GM12873 (cell line): ENCODE measurements at regions not wholly inside any gene's neighbourhood (a gene's known extent, or its start where the extent isn't known, plus 50 kb on each side); places are given as distances from the start of the nearest gene placed in this dataset.

Experiments
- TF ChIP-seq, protein P1 (sequence below): IDR thresholded peaks from 2 replicates; pipeline ENCODE4 v1.5.1; 2012; ENCODE audit warnings: low read depth, mild to moderate bottlenecking, moderate library complexity, low read length, control low read depth; ENCODE audit not compliant: insufficient read depth; ENCODE audit errors: missing control alignments

DNA sequence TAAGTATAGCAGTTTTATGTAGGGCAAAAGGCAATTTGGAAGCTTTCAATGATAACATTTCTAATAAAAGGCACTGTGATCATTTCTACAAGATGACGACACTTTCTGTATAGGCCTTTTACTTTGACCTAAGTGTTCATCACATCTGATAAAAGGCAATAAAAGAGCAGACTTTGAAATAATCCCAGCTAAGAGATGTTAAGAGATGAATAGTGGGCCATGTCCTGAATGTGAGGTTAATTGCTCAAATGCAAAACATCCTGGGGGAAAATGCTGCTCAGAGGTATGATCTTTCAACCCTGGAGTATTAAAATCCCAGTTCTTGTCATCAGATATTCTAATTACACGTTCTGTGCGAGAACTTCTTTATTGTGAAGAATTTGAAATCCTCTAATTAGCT is 677.6 kb downstream of the SOCS6 start:
- TF ChIP-seq, protein P1, sequence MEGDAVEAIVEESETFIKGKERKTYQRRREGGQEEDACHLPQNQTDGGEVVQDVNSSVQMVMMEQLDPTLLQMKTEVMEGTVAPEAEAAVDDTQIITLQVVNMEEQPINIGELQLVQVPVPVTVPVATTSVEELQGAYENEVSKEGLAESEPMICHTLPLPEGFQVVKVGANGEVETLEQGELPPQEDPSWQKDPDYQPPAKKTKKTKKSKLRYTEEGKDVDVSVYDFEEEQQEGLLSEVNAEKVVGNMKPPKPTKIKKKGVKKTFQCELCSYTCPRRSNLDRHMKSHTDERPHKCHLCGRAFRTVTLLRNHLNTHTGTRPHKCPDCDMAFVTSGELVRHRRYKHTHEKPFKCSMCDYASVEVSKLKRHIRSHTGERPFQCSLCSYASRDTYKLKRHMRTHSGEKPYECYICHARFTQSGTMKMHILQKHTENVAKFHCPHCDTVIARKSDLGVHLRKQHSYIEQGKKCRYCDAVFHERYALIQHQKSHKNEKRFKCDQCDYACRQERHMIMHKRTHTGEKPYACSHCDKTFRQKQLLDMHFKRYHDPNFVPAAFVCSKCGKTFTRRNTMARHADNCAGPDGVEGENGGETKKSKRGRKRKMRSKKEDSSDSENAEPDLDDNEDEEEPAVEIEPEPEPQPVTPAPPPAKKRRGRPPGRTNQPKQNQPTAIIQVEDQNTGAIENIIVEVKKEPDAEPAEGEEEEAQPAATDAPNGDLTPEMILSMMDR = no peak

DNA sequence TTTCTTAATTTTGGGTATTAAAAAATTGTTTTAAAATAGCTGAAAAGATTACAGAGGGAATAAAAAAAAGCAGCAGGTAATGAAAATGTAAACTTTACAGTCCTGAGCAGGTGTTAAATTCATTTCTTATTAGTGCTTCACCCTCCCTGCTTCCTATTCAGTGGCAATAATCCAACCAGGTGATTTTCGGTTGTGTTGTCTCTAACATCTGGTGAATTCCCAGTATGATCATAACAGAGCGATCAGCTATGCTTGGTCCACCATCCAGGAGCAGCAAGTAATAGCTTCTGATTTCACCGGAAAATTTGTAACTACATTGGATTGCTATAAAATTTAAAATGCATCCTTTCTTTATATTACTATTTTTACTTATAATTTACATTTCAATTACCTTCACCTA is 673.1 kb downstream of the SOCS6 start:
- TF ChIP-seq, protein P1 = no peak

GRCh38 chr18:70956554-70956953 is 667.7 kb downstream of the SOCS6 start:
- TF ChIP-seq, protein P1 = no peak

- TF ChIP-seq, protein P1 = no peak
Measured at GRCh38 chr18:70936160-70936559, 647.3 kb downstream of the SOCS6 start.

DNA sequence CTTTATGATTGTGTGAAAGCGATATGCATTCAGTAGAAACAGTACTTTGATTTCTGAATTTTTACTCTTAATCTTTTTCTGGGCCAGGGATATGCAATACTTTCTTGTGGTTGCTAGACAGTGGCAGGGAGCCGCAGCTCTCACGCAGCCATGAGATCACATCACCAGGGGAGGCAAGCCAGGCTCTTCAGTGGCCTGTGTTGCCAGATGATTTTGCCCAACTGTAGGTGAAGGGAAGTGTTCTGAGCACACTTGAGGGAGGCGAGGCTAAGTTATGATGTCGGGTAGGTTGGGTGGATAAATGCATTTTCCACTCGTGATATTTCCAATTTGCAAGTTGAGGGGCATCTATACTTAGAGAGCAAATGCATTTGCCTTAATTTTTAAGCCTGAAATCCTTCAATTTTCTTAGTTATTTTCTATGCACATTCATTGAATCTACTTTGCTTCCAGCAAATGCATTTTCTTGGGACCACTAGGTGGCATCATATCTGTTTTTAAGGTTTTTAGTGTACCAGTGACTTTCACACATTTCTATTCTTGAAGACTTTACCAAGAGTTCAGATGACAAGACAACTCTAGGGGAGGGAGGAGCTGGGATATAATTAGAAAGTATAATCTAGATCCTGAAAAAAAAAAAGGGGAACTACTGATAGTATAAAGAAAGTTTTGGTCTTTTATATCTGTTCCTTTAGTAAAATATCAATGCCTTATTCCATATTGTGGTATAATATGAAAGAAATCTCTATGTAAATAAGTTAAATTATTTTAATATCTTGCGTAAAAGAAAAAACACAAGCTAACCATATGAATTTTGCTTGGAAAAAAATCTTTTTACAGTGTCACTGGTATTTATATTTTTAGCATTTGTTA is 643.3 kb downstream of the SOCS6 start:
- TF ChIP-seq, protein P1 = peak; percentile 47

DNA sequence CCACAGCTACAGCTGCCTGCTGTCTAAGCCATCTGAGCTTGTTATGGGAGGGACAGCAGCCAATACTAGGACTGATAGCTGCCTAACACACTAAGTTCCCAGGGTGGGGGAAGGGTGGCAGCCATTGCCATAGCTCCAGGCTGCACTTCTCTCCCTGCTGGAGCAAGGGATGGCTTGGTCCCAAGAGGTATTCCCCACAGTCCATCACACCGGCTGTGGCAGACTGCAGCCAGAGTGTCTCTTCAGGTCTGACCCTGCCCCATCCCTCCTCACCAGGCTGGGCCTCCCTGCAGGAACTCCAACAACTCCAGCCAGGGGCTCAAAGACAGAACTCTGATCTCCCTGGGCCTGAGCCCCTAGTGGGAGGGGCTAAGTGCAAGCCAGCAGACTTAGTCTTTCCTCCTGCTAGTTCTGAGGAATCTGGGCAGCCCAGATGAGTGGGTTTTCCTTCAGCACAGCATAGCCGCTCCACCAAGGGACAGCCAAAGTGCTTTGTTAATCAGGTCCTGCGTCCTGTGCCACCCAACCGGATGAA is 632.1 kb downstream of the SOCS6 start:
- TF ChIP-seq, protein P1 = no peak

GRCh38 chr18:70907673-70908072 is 618.8 kb downstream of the SOCS6 start:
- TF ChIP-seq, protein P1 = no peak
